ENCODE measurements at regions not wholly inside any gene's neighbourhood (a gene's known extent, or its start where the extent isn't known, plus 50 kb on each side); places are given as distances from the start of the nearest gene placed in this dataset.
"Not testable (repeated sequence)": the region's sequence is repeated elsewhere in the genome, so short reads cannot be mapped to it uniquely, and the experiment has no call there.

DNA sequence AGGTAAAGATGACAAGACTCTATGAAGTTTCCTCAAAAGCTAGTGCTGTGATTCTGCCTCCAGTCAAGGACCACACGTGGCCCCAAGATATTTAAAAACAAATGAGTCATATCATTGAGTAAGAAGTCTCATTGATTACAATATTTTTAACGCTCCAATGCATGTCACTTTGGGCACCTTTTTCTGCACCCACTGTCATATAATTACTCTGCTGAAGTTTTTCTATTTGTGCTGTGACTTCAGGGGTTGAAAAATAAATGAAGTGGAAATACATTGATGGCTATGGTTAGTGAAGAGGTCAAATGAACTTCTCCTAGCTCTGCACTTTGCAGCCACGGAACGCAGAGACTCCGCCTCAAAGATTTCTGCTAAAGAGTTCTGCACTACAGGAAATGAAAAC lies 344.3 kb upstream of the KYNU start:
- H3K27me3 ChIP-seq (replicated peaks; ENCODE audit: control insufficient read depth, insufficient read depth, low read length) = no peaks in the 10 kb centered on the region
- H3K4me1 ChIP-seq (ENCODE audit: control insufficient read depth, insufficient read depth, low read length) = no peaks in the 10 kb centered on the region
- no peak for DNase-seq (ENCODE audit: low read depth)
- no peak overlapping the region for H3K4me3 ChIP-seq (ENCODE audit: low read length)
- no peaks in the 10 kb centered on the region for H3K9me3 ChIP-seq (ENCODE audit: control insufficient read depth, low read length)
- H3K36me3 ChIP-seq (ENCODE audit: control insufficient read depth, insufficient read depth, low read length, severe bottlenecking) = no peaks in the 10 kb centered on the region
- no peak overlapping the region for H3K9ac ChIP-seq (ENCODE audit: low read length)

DNA sequence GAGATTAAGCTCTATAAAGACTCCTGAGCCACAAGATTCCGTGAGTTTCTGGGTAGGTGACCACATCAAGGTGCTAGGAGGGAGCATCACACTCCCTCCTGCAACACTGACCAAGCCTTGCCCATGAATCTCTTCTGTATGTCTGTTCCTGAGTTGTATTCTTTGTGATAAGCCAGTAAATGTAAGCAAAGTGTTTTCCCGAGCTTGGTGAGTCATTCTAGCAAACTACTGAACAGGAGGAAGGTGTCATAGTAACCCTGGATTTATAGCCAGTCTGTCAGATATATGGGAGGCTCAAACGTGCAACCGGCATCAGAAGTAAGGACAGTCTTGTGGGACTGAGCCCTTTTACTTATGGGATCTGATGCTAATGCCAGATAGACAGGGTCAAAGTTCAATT lies 346.1 kb upstream of the KYNU start:
- Histone ChIP-seq H3K36me3 (ENCODE audit: control insufficient read depth, insufficient read depth, low read length, severe bottlenecking) (no peaks in the 10 kb centered on the region), H3K9ac (ENCODE audit: low read length) (no peak overlapping the region), H3K4me3 (ENCODE audit: low read length) (no peak overlapping the region), H3K4me1 (ENCODE audit: control insufficient read depth, insufficient read depth, low read length) (no peaks in the 10 kb centered on the region), H3K27me3 (replicated peaks; ENCODE audit: control insufficient read depth, insufficient read depth, low read length) (no peaks in the 10 kb centered on the region), H3K9me3 (ENCODE audit: control insufficient read depth, low read length) (no peaks in the 10 kb centered on the region)
- no peak for DNase-seq (ENCODE audit: low read depth)

DNA sequence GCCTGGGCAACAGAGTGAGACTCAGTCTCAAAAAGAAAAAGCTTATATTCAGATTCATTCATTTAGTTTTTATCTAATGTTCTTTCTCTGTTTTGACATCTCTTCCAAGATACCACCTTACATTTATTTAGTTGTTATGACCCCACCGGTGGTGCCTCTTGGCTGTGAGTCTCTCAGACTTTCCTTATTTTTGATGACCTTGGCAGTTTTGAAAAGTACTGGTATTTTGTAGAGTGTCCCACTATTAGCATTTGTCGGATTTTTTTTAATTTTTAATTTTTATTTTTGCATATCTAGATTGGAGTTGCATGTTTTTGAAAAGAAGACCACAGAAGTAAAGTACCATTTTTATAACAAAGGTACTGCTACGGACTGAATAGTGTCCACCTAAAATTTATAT lies 351.7 kb upstream of the KYNU start:
- no peak for DNase-seq (ENCODE audit: low read depth)
- H3K9ac ChIP-seq (ENCODE audit: low read length) = no peak overlapping the region
- no peaks in the 10 kb centered on the region for H3K9me3 ChIP-seq (ENCODE audit: control insufficient read depth, low read length)
- no peak overlapping the region for H3K4me3 ChIP-seq (ENCODE audit: low read length)
- no peaks in the 10 kb centered on the region for H3K36me3 ChIP-seq (ENCODE audit: control insufficient read depth, insufficient read depth, low read length, severe bottlenecking)
- no peaks in the 10 kb centered on the region for H3K4me1 ChIP-seq (ENCODE audit: control insufficient read depth, insufficient read depth, low read length)
- no peaks in the 10 kb centered on the region for H3K27me3 ChIP-seq (replicated peaks; ENCODE audit: control insufficient read depth, insufficient read depth, low read length)

DNA sequence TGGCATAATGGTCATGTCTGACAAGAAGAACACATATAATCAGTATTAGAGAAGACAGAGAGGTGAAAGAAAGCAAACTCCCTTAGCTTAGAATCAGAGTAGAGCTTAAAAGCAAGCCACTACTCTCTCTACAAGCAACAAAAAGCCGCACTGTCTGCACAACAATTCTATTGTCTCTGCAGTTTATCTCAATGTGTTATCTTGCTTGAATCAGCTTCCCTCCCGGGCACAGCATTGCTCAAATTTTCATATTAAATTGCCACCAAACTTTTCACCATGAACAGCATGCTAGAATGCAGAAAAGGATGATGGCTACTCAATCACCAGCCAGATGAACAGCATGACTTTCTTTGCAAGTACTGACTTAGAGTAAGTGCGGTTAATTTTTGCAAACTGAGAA lies 356.0 kb upstream of the KYNU start:
- Histone ChIP-seq H3K36me3 (ENCODE audit: control insufficient read depth, insufficient read depth, low read length, severe bottlenecking) (no peaks in the 10 kb centered on the region), H3K4me1 (ENCODE audit: control insufficient read depth, insufficient read depth, low read length) (no peaks in the 10 kb centered on the region), H3K9me3 (ENCODE audit: control insufficient read depth, low read length) (no peaks in the 10 kb centered on the region), H3K9ac (ENCODE audit: low read length) (no peak overlapping the region), H3K27me3 (replicated peaks; ENCODE audit: control insufficient read depth, insufficient read depth, low read length) (no peaks in the 10 kb centered on the region), H3K4me3 (ENCODE audit: low read length) (no peak overlapping the region)
- DNase-seq (ENCODE audit: low read depth) = no peak

DNA sequence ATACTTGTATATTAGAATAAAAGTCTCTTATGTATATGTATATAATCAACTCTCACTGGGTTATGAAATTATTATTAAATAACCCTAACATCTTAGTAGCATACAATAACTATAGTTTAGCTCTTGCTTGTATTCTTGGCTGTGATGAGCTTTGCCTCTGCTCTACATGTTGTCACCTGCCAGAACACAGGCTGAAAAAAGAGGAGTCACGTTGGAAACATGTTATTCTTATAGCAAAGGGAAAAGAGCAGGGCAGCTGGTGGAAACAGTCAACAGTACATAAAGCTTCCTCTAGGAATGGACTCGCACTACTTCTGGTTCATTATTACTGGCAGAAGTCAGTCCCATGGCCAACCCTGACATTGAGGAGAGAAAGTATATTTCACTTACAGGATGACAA lies 362.0 kb upstream of the KYNU start:
- Histone ChIP-seq H3K27me3 (replicated peaks; ENCODE audit: control insufficient read depth, insufficient read depth, low read length) (no peaks in the 10 kb centered on the region), H3K4me3 (ENCODE audit: low read length) (no peak overlapping the region), H3K4me1 (ENCODE audit: control insufficient read depth, insufficient read depth, low read length) (no peaks in the 10 kb centered on the region), H3K36me3 (ENCODE audit: control insufficient read depth, insufficient read depth, low read length, severe bottlenecking) (no peaks in the 10 kb centered on the region), H3K9me3 (ENCODE audit: control insufficient read depth, low read length) (no peaks in the 10 kb centered on the region), H3K9ac (ENCODE audit: low read length) (no peak overlapping the region)
- no peak for DNase-seq (ENCODE audit: low read depth)

DNA sequence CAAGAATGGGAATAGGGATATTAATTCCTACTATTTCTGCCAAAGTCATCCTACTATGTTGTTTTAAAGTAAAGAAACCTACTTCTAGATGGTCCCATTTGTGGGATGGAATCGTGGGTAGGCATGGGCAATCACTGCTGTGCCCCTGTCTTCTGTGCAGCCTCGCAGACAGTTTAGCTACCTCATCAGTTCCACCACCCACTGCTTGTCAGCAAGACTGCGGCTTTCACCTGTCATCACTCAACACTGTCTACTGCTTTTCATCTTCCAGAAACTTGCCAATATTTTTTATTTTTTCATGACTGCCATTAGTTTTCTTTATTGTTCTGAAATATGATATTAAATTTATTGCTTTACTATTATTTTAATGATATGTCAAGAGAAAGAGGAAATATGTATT lies 368.1 kb upstream of the KYNU start:
- DNase-seq (ENCODE audit: low read depth) = no peak
- Histone ChIP-seq H3K4me3 (ENCODE audit: low read length) (no peak overlapping the region), H3K9me3 (ENCODE audit: control insufficient read depth, low read length) (no peaks in the 10 kb centered on the region)

DNA sequence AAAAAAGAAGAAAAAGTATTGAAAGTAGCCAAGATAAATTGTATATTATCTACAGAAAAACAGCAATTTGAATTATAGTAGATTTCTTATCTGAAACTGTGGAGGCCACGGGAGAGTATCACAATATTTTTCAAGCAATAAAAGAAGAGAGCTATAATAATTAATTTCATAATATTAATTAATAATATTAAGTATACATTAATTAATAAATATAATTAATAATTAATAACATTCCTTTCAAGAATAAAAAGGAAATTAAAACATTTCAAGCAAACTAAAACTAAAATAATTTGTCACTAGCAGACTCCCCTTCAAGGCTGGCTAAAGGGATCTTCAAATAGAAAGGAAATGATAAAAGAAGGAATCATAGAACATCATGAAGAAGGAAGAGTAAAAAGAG lies 372.7 kb upstream of the KYNU start:
- Histone ChIP-seq H3K4me1 (ENCODE audit: control insufficient read depth, insufficient read depth, low read length) (no peaks in the 10 kb centered on the region), H3K36me3 (ENCODE audit: control insufficient read depth, insufficient read depth, low read length, severe bottlenecking) (no peaks in the 10 kb centered on the region), H3K27me3 (replicated peaks; ENCODE audit: control insufficient read depth, insufficient read depth, low read length) (no peaks in the 10 kb centered on the region), H3K4me3 (ENCODE audit: low read length) (no peak overlapping the region), H3K9ac (ENCODE audit: low read length) (no peak overlapping the region), H3K9me3 (ENCODE audit: control insufficient read depth, low read length) (no peaks in the 10 kb centered on the region)
- no peak for DNase-seq (ENCODE audit: low read depth)

More for the DNA sequence above, 368.1 kb upstream of the KYNU start:
- Histone ChIP-seq H3K9ac (ENCODE audit: low read length) (no peak overlapping the region), H3K27me3 (replicated peaks; ENCODE audit: control insufficient read depth, insufficient read depth, low read length) (no peaks in the 10 kb centered on the region), H3K36me3 (ENCODE audit: control insufficient read depth, insufficient read depth, low read length, severe bottlenecking) (no peaks in the 10 kb centered on the region), H3K4me1 (ENCODE audit: control insufficient read depth, insufficient read depth, low read length) (no peaks in the 10 kb centered on the region)

DNA sequence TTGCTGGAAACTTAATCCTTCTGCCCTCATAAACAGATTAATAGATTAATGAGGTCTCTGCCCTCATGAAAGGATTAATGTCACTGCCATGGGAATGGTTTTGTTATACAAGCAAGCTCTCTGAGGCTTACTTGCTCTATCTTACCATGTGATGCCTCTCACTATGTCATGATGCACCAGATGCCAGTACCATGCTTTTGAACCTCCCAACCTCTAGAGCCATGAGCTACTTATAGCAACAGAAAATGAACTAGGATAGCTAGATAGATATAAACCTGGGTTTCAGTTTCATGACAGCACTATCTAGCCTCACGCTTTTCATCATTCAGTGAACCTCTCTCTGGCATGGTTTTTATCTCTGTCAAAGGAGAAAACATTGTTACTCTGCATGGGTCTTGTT lies 371.6 kb upstream of the LRP1B start:
- Histone ChIP-seq H3K27me3 (replicated peaks; ENCODE audit: control insufficient read depth, insufficient read depth, low read length) (no peaks in the 10 kb centered on the region), H3K4me3 (ENCODE audit: low read length) (no peak overlapping the region), H3K36me3 (ENCODE audit: control insufficient read depth, insufficient read depth, low read length, severe bottlenecking) (no peaks in the 10 kb centered on the region), H3K9me3 (ENCODE audit: control insufficient read depth, low read length) (no peaks in the 10 kb centered on the region), H3K9ac (ENCODE audit: low read length) (no peak overlapping the region), H3K4me1 (ENCODE audit: control insufficient read depth, insufficient read depth, low read length) (no peaks in the 10 kb centered on the region)
- DNase-seq (ENCODE audit: low read depth) = no peak

DNA sequence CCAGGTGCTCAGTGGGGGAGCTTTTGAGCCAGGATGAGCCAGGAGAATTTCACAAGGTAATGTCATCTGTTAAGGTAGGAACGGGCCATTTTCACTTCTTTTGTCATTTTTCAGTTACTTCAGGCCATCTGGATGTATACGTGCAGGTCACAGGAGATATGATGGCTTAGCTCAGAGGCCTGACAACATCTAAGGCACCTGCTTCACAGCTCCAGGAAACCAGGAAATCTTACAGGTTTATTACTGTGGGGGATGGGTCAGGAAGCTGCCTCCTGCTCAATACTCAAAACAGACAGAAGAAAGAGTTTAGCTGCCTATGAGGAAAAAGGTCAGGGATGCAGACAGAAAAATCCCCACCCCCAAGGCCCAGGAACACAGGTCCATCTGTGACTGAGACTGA lies 364.3 kb upstream of the LRP1B start:
- no peaks in the 10 kb centered on the region for H3K27me3 ChIP-seq (replicated peaks; ENCODE audit: control insufficient read depth, insufficient read depth, low read length)
- H3K36me3 ChIP-seq (ENCODE audit: control insufficient read depth, insufficient read depth, low read length, severe bottlenecking) = no peaks in the 10 kb centered on the region
- no peak overlapping the region for H3K4me3 ChIP-seq (ENCODE audit: low read length)
- no peak overlapping the region for H3K9ac ChIP-seq (ENCODE audit: low read length)
- DNase-seq (ENCODE audit: low read depth) = no peak
- H3K9me3 ChIP-seq (ENCODE audit: control insufficient read depth, low read length) = peaks cover 9% of the 10 kb centered on the region
- no peaks in the 10 kb centered on the region for H3K4me1 ChIP-seq (ENCODE audit: control insufficient read depth, insufficient read depth, low read length)

DNA sequence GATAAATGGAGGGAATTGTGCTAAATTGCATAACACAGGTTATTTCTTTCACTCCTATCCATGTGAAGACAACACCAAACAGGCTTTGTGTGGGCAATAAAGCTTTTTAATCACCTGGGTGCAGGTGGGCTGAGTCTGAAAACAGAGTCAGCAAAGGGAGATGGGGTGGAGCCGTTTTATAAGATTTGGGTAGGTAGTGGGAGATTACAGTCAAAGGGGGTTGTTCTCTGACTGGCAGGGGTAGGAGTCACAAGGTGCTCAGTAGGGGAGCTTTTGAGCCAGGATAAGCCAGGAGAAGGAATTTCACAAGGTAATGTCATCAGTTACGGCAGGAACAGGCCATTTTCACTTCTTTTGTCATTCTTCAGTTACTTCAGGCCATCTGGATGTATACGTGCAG lies 358.8 kb upstream of the LRP1B start:
- not testable (repeated sequence) for DNase-seq (ENCODE audit: low read depth)

DNA sequence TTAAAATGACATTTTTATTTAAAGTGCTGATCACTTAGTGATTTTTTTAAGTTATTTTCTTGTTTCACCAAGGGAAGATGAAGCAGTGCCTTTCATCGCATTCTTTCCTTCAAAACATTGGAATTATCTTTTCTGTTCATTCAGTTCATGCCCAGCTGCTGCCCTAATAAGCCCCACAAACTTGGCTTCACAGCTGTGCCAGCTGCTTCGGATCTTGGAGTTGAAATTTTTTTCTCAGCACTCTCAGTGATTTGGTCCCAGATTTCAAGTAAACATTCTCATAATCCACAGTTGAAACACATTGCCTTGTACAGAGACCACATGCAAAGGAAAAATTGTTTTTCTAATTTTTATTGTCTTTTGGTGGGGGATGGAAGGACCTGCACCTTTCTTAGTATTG lies 353.3 kb upstream of the LRP1B start:
- Histone ChIP-seq H3K36me3 (ENCODE audit: control insufficient read depth, insufficient read depth, low read length, severe bottlenecking) (no peaks in the 10 kb centered on the region), H3K4me3 (ENCODE audit: low read length) (no peak overlapping the region), H3K4me1 (ENCODE audit: control insufficient read depth, insufficient read depth, low read length) (no peaks in the 10 kb centered on the region), H3K9me3 (ENCODE audit: control insufficient read depth, low read length) (peaks cover 4% of the 10 kb centered on the region), H3K9ac (ENCODE audit: low read length) (no peak overlapping the region), H3K27me3 (replicated peaks; ENCODE audit: control insufficient read depth, insufficient read depth, low read length) (no peaks in the 10 kb centered on the region)
- no peak for DNase-seq (ENCODE audit: low read depth)

More for the DNA sequence above, 358.8 kb upstream of the LRP1B start:
- not testable (repeated sequence) for H3K9ac ChIP-seq (ENCODE audit: low read length); H3K27me3 ChIP-seq (replicated peaks; ENCODE audit: control insufficient read depth, insufficient read depth, low read length); H3K36me3 ChIP-seq (ENCODE audit: control insufficient read depth, insufficient read depth, low read length, severe bottlenecking); H3K4me1 ChIP-seq (ENCODE audit: control insufficient read depth, insufficient read depth, low read length); H3K4me3 ChIP-seq (ENCODE audit: low read length)
- peaks cover 13% of the 10 kb centered on the region for H3K9me3 ChIP-seq (ENCODE audit: control insufficient read depth, low read length)

DNA sequence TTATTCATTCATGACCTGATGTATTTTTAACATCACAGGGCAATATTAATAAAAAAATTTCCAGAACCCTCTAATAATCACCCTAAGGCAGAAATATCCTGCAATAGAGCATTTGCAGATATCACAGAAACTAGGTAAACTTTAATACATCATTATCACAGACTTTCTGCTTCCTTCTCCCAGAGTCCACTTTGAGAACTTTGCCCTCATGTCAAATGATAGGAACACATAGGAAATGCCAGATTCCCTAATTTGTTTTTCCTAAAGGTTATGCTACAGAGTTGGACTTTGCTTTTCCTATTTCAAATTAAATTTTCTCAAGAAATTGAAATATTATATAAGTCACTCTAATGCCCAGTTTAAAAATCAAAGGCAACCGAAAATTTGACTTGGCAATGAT lies 352.8 kb upstream of the LRP1B start:
- DNase-seq (ENCODE audit: low read depth) = no peak
- no peaks in the 10 kb centered on the region for H3K4me1 ChIP-seq (ENCODE audit: control insufficient read depth, insufficient read depth, low read length)
- peaks cover 4% of the 10 kb centered on the region for H3K9me3 ChIP-seq (ENCODE audit: control insufficient read depth, low read length)
- H3K27me3 ChIP-seq (replicated peaks; ENCODE audit: control insufficient read depth, insufficient read depth, low read length) = no peaks in the 10 kb centered on the region
- no peaks in the 10 kb centered on the region for H3K36me3 ChIP-seq (ENCODE audit: control insufficient read depth, insufficient read depth, low read length, severe bottlenecking)
- H3K4me3 ChIP-seq (ENCODE audit: low read length) = no peak overlapping the region
- no peak overlapping the region for H3K9ac ChIP-seq (ENCODE audit: low read length)

Data from adipocyte (in vitro differentiated cells).